HepG2 (cell line): ENCODE measurements at regions not wholly inside any gene's neighbourhood (a gene's known extent, or its start where the extent isn't known, plus 50 kb on each side); places are given as distances from the start of the nearest gene placed in this dataset.

Experiments used
- GMEB2 ChIP-seq: IDR thresholded peaks from 2 replicates; pipeline ENCODE4 v1.6.1; 2016; ENCODE audit warnings: missing biosample characterization, missing genetic modification reagents, low read depth
- JUN ChIP-seq: sonication (generic); formaldehyde crosslinking; IDR thresholded peaks from 2 replicates; pipeline ENCODE4 v1.4.0; 2020; ENCODE audit warnings: mild to moderate bottlenecking, missing genetic modification reagents
- SIX1 ChIP-seq: sonication (generic); formaldehyde crosslinking; IDR thresholded peaks from 2 replicates; pipeline ENCODE4 v1.4.0; 2020; ENCODE audit warnings: missing genetic modification reagents, borderline replicate concordance
- SOX6 ChIP-seq, 2 experiments: fragments of 450-650 bp in 1 of 2; sonication (generic) in 1 of 2; formaldehyde crosslinking in 1 of 2; IDR thresholded peaks; 2 replicates each; pipeline versions ENCODE4 v1.4.0 to v1.6.1; 2017 to 2020; ENCODE audit warnings: antibody characterized with exemption in 1 of 2, mild to moderate bottlenecking in 1 of 2, missing genetic modification reagents in 1 of 2
- TIGD3 ChIP-seq: sonication (generic); formaldehyde crosslinking; IDR thresholded peaks from 2 replicates; pipeline ENCODE4 v1.5.1; 2020; ENCODE audit warnings: mild to moderate bottlenecking, missing genetic modification reagents, borderline replicate concordance
- ZBTB21 ChIP-seq: sonication (generic); formaldehyde crosslinking; IDR thresholded peaks from 2 replicates; pipeline ENCODE4 v1.4.0; 2020; ENCODE audit warnings: missing genetic modification reagents
- ZNF101 ChIP-seq: sonication (generic); formaldehyde crosslinking; IDR thresholded peaks from 2 replicates; pipeline ENCODE4 v1.4.0; 2020; ENCODE audit warnings: mild to moderate bottlenecking, low read depth, missing genetic modification reagents, borderline replicate concordance
- ZNF253 ChIP-seq: sonication (generic); formaldehyde crosslinking; IDR thresholded peaks from 2 replicates; pipeline ENCODE4 v1.8.0; 2022; ENCODE audit warnings: mild to moderate bottlenecking, missing genetic modification reagents, borderline replicate concordance
- TF ChIP-seq, protein P1 (sequence below): sonication (generic); formaldehyde crosslinking; IDR thresholded peaks from 2 replicates; pipeline ENCODE4 v1.4.0; 2020; ENCODE audit warnings: mild to moderate bottlenecking, missing genetic modification reagents

GRCh38 chr18:10030816-10031541 is 117.2 kb downstream of the VAPA start (continued):
- TF ChIP-seq, protein P1, sequence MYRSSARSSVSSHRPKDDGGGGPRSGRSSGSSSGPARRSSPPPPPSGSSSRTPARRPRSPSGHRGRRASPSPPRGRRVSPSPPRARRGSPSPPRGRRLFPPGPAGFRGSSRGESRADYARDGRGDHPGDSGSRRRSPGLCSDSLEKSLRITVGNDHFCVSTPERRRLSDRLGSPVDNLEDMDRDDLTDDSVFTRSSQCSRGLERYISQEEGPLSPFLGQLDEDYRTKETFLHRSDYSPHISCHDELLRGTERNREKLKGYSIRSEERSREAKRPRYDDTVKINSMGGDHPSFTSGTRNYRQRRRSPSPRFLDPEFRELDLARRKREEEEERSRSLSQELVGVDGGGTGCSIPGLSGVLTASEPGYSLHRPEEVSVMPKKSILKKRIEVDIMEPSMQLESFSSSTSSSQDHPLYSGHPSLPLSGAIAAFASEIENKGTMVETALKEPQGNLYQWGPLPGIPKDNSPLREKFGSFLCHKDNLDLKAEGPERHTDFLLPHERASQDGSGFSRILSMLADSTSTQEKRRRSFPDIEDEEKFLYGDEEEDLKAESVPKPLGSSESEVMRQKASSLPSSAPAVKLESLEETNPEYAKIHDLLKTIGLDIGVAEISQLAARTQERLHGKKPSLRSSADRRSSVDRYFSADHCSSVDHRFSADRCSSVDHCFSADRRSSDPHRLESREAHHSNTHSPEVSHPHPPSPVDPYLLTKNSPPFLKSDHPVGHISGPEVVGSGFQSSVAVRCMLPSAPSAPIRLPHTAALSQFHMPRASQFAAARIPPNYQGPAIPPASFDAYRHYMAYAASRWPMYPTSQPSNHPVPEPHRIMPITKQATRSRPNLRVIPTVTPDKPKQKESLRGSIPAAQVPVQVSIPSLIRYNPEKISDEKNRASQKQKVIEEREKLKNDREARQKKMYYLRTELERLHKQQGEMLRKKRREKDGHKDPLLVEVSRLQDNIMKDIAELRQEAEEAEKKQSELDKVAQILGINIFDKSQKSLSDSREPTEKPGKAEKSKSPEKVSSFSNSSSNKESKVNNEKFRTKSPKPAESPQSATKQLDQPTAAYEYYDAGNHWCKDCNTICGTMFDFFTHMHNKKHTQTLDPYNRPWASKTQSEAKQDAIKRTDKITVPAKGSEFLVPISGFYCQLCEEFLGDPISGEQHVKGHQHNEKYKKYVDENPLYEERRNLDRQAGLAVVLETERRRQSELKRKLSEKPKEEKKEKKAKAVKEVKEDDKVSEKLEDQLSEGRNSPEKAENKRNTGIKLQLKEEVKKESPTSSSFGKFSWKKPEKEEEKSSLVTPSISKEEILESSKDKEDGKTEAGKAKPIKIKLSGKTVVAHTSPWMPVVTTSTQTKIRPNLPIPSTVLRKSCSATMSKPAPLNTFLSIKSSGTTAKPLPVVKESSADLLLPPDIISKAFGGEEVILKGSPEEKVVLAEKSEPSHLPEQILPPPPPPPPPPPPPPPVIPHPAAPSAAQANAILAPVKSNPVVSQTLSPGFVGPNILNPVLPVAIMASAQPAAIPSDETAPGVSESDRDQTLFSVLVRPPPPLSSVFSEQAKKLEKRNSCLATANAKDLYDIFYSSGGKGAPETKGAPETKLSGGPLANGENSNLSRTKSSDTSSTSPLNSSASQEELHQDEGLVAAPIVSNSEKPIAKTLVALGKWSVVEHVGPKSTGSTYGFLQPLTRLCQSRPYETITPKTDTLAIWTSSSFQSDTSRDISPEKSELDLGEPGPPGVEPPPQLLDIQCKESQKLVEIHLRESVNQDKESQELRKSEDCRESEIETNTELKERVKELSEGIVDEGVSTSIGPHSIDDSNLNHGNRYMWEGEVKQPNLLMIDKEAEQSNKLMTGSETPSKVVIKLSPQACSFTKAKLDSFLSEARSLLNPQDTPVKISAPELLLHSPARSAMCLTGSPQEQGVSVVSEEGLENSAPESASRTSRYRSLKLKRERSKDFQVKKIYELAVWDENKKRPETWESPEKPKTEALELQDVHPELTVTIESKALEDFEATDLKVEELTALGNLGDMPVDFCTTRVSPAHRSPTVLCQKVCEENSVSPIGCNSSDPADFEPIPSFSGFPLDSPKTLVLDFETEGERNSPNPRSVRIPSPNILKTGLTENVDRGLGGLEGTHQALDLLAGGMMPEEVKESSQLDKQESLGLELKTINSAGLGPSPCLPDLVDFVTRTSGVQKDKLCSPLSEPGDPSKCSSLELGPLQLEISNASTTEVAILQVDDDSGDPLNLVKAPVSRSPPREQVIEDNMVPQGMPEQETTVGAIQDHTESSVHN (CRISPR knock-in tag): no peak
- TF ChIP-seq ZBTB21 (no peak), GMEB2 (CRISPR knock-in tag) (no peak), SOX6 (IDR thresholded peaks at IDR 0.05) (no peak), SOX6 (CRISPR knock-in tag; IDR thresholded peaks at IDR 0.05) (no peak), ZNF253 (no peak), SIX1 (CRISPR knock-in tag) (no peak), TIGD3 (CRISPR knock-in tag) (no peak), ZNF101 (no peak), JUN (CRISPR knock-in tag) (no peak)
